OCI-LY3 (cell line): ENCODE measurements at regions not wholly inside any gene's neighbourhood (a gene's known extent, or its start where the extent isn't known, plus 50 kb on each side); places are given as distances from the start of the nearest gene placed in this dataset.

ENCODE experiments used
- H2AFZ ChIP-seq: fragments of 200-600, 300-600 bp; shearing (Covaris generic); 2 replicates; pipeline ENCODE4 v1.6.0; 2014; ENCODE audit warnings: antibody characterized with exemption, low read depth, low read length
- H3K27ac ChIP-seq: fragments of 200-600, 300-600 bp; sonication (generic); 2 replicates; pipeline ENCODE4 v1.5.1; 2014; ENCODE audit warnings: mild to moderate bottlenecking, low read length, moderate library complexity, mixed read lengths
- H3K27me3 ChIP-seq: fragments of 200-600, 300-600 bp; sonication (generic); 2 replicates; pipeline ENCODE4 v1.6.1; 2014; ENCODE audit warnings: low read depth, low read length, mixed read lengths
- H3K36me3 ChIP-seq: fragments of 200-600, 300-600 bp; sonication (generic); replicated peaks from 2 replicates; pipeline ENCODE3; 2014; ENCODE audit warnings: low read depth, low read length, mixed read lengths
- H3K4me1 ChIP-seq: fragments of 300-600, 200-600 bp; sonication (generic); 2 replicates; pipeline ENCODE4 v1.6.1; 2014; ENCODE audit warnings: low read length, mixed read lengths
- H3K4me2 ChIP-seq: fragments of 200-600, 300-600 bp; sonication (generic); 2 replicates; pipeline ENCODE4 v1.6.1; 2014; ENCODE audit warnings: low read length, mixed read lengths
- H3K4me3 ChIP-seq: fragments of 300-600, 200-600 bp; sonication (generic); 2 replicates; pipeline ENCODE4 v1.5.1; 2014; ENCODE audit warnings: antibody characterized with exemption, mild to moderate bottlenecking, low read length, moderate library complexity
- H3K79me2 ChIP-seq: fragments of 300-600, 200-600 bp; shearing (Covaris generic); 2 replicates; pipeline ENCODE4 v1.6.1; 2014; ENCODE audit warnings: mild to moderate bottlenecking, low read length, mixed read lengths
- H3K9ac ChIP-seq: fragments of 300-600, 200-600 bp; shearing (Covaris generic); 2 replicates; pipeline ENCODE4 v1.6.0; 2014; ENCODE audit warnings: mild to moderate bottlenecking, low read length, moderate library complexity
- H3K9me3 ChIP-seq: fragments of 200-600, 300-600 bp; shearing (Covaris generic); 2 replicates; pipeline ENCODE4 v1.6.1; 2014; ENCODE audit warnings: low read length, mixed read lengths; ENCODE audit not compliant: insufficient read depth
- H4K20me1 ChIP-seq: fragments of 200-600, 300-600 bp; sonication (generic); 2 replicates; pipeline ENCODE4 v1.6.1; 2016; ENCODE audit warnings: low read length, mixed read lengths; ENCODE audit not compliant: insufficient read depth
- EZH2phosphoT487 ChIP-seq: fragments of 200-600 bp; shearing (Covaris generic); IDR thresholded peaks from 2 replicates; pipeline ENCODE4 v1.6.1; 2018; ENCODE audit warnings: antibody characterized with exemption, mixed run types, low read depth
- TF ChIP-seq, protein P1 (sequence below): fragments of 200-600, 300-600 bp; sonication (generic); IDR thresholded peaks from 2 replicates; pipeline ENCODE4 v1.5.1; 2014; ENCODE audit warnings: antibody characterized with exemption, low read length, low read depth

DNA sequence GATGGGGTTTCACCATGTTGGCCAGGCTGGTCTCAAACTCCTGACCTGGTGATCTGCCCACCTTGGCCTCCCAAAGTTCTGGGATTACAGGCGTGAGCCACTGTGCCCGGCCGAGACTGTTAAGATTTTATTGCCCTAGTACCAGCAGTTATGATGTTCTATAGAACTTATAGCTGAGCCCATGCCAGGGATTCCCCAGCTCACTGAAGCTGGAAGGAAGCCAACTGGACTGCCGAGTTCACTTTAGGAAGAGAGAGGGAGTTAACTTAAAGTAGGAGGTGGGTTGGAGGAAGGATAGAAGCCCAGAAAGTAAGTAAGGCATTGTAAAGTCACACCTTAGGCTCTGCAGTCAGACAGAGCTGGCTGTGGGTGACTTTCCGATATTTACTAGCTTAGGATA lies 101.1 kb upstream of the BOC start:
- Histone ChIP-seq H3K4me2 (no peak overlapping the region), H3K36me3 (no peaks in the 10 kb centered on the region), H2AFZ (no peak overlapping the region), H3K9me3 (no peaks in the 10 kb centered on the region), H3K4me3 (no peak overlapping the region), H4K20me1 (no peaks in the 10 kb centered on the region), H3K79me2 (no peaks in the 10 kb centered on the region), H3K9ac (no peak overlapping the region), H3K4me1 (no peaks in the 10 kb centered on the region), H3K27ac (no peak overlapping the region), H3K27me3 (no peaks in the 10 kb centered on the region)
- no peak for TF ChIP-seq EZH2phosphoT487
- TF ChIP-seq, protein P1, sequence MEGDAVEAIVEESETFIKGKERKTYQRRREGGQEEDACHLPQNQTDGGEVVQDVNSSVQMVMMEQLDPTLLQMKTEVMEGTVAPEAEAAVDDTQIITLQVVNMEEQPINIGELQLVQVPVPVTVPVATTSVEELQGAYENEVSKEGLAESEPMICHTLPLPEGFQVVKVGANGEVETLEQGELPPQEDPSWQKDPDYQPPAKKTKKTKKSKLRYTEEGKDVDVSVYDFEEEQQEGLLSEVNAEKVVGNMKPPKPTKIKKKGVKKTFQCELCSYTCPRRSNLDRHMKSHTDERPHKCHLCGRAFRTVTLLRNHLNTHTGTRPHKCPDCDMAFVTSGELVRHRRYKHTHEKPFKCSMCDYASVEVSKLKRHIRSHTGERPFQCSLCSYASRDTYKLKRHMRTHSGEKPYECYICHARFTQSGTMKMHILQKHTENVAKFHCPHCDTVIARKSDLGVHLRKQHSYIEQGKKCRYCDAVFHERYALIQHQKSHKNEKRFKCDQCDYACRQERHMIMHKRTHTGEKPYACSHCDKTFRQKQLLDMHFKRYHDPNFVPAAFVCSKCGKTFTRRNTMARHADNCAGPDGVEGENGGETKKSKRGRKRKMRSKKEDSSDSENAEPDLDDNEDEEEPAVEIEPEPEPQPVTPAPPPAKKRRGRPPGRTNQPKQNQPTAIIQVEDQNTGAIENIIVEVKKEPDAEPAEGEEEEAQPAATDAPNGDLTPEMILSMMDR = no peak

DNA sequence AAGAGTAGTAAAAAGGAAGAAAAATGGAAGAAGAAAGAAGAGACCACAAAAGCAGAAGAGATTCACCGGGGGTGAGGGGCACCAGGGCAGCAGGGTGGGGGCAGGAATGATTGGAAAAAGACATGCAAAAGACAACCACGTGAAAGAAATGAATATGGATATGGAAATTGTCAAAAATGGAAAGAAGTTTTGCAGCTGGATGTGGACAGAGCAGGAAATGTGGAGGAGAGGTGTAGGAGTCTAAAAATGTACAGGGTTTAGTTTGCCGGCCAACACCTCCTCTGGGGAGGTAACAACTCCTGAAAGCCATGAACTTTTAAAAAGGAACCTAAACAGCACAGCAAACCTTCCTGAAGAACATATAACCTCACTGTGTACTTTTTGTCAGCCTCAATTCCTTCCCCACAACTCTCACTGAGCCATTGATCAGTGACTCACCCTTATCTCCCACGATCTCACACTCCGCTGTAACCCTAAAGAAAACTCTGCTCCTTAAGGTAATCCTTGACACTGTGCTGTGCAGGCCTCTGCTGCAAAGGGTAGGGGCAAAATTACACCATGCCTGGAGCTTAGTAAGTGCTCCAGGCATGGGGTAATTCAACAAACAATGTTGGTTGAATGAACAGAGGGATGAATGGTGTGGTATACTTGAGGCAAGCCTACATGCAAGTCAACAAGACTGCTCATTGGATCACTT lies 100.2 kb upstream of the BOC start:
- H3K27me3 ChIP-seq = no peaks in the 10 kb centered on the region

DNA sequence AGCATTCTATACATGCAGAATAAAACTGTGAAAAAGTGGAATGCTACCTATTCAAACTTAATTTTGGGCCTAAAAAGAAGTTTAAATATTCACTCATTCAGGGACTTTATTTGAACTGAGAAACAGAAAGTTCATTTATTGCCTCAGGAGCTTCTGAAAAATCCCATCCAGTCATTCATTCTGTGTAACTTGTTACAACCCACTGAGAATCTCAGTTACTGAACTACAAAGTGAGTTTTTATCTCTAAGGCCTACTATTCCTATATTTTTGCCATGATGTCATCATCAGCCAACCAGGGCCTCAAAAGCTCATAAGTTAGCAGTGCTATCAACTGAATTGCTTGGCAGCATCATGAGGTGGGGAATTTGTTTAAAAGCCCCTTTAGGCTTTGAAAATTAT lies 98.0 kb upstream of the BOC start:
- peaks cover 6% of the 10 kb centered on the region; the same call in 1 of the 2 replicates for H3K4me1 ChIP-seq
- H3K9ac ChIP-seq = no peak overlapping the region
- H3K27ac ChIP-seq = no peak overlapping the region
- H3K79me2 ChIP-seq = no peaks in the 10 kb centered on the region
- no peaks in the 10 kb centered on the region for H3K36me3 ChIP-seq
- H2AFZ ChIP-seq = no peak overlapping the region
- H3K9me3 ChIP-seq = no peaks in the 10 kb centered on the region
- no peak for TF ChIP-seq EZH2phosphoT487
- TF ChIP-seq, protein P1 = no peak
- H3K27me3 ChIP-seq = no peaks in the 10 kb centered on the region
- no peak overlapping the region for H3K4me2 ChIP-seq
- H4K20me1 ChIP-seq = no peaks in the 10 kb centered on the region
- H3K4me3 ChIP-seq = no peak overlapping the region

More for the DNA sequence above, 100.2 kb upstream of the BOC start:
- H3K36me3 ChIP-seq = no peaks in the 10 kb centered on the region
- H3K9me3 ChIP-seq = no peaks in the 10 kb centered on the region
- no peak overlapping the region for H3K9ac ChIP-seq
- no peak for TF ChIP-seq EZH2phosphoT487
- TF ChIP-seq, protein P1 = no peak
- no peaks in the 10 kb centered on the region for H3K79me2 ChIP-seq
- no peaks in the 10 kb centered on the region for H3K4me1 ChIP-seq
- H4K20me1 ChIP-seq = no peaks in the 10 kb centered on the region
- H3K4me2 ChIP-seq = no peak overlapping the region
- no peak overlapping the region for H3K27ac ChIP-seq
- H3K4me3 ChIP-seq = no peak overlapping the region
- no peak overlapping the region for H2AFZ ChIP-seq

DNA sequence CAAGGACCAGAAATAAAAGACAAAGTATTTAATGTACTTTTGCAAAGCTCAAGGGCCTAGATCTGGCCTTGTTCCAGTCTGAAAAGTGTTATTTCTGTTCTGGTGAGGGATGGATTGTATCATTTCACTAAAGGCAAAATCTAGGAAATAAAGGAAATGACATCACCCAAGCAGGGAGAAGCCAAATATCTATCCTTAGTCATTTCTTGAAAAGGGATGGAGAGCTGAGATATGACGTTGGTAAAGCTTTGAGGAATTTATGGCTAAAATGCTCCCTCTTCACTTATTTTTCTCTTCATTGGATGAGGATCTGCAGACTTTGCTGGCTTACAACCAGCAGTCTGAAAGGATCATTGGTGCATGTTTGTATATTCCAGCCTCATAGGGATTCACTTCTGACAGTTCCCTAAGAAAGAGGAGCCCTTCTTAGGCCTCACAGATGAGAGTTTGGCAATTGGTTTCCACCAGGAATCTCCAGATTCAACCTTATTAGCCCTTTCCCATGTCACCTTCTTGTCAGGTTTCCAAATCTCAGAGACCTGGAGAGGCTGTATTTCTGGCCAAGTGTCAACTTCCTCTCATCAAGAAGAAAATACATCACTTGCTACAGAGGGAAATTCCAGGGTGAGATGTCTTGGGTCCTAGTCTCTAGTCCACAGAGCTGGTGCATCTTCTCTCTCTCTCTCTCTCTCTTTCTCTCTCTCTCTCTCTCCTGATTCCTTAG lies 93.7 kb upstream of the BOC start:
- no peaks in the 10 kb centered on the region for H3K36me3 ChIP-seq
- H4K20me1 ChIP-seq = no peaks in the 10 kb centered on the region
- TF ChIP-seq, protein P1 = no peak
- no peak for TF ChIP-seq EZH2phosphoT487
- no peak overlapping the region for H3K27ac ChIP-seq
- H3K27me3 ChIP-seq = no peaks in the 10 kb centered on the region
- H3K4me2 ChIP-seq = no peak overlapping the region
- H2AFZ ChIP-seq = no peak overlapping the region
- H3K4me1 ChIP-seq = peaks cover 6% of the 10 kb centered on the region; the same call in 1 of the 2 replicates
- no peaks in the 10 kb centered on the region for H3K79me2 ChIP-seq
- no peaks in the 10 kb centered on the region for H3K9me3 ChIP-seq
- no peak overlapping the region for H3K9ac ChIP-seq
- H3K4me3 ChIP-seq = no peak overlapping the region
